Upper lobe of left lung (tissue), 6 donors: ENCODE measurements at regions not wholly inside any gene's neighbourhood (a gene's known extent, or its start where the extent isn't known, plus 50 kb on each side); places are given as distances from the start of the nearest gene placed in this dataset.

Experiments
- ATAC-seq, 2 donors: fragments of 200-7000 bp; cut with Tn5 transposase; one replicate each; pipeline ENCODE4 v1.9.1; 2022; ENCODE audit warnings: mild to moderate bottlenecking in 2 of 2, moderate library complexity in 2 of 2; ENCODE audit not compliant: low FRiP score in 2 of 2
- DNase-seq, 2 donors: peaks; one replicate each; pipeline ENCODE4 v3.0.0-alpha.2; 2019 to 2020
- H3K27ac ChIP-seq, 4 donors: fragments of 200-600 bp; sonication (generic); one replicate each; pipeline ENCODE4 v1.5.1; 2016 to 2019
- H3K27me3 ChIP-seq, 4 donors: fragments of 200-600 bp; sonication (generic); one replicate each; pipeline ENCODE4 v1.5.1; 2017 to 2019
- H3K36me3 ChIP-seq, 4 donors: fragments of 200-600 bp; sonication (generic); one replicate each; pipeline ENCODE4 v1.5.1; 2016 to 2019
- H3K4me1 ChIP-seq, 4 donors: fragments of 200-600 bp; sonication (generic); one replicate each; pipeline ENCODE4 v1.5.1; 2018 to 2019
- H3K4me3 ChIP-seq, 4 donors: fragments of 200-600 bp; sonication (generic); one replicate each; pipeline ENCODE4 v1.5.1; 2017 to 2019; ENCODE audit warnings: mild to moderate bottlenecking in 2 of 4, moderate library complexity in 1 of 4
- H3K9me3 ChIP-seq, 4 donors: fragments of 200-600 bp; sonication (generic); one replicate each; pipeline ENCODE4 v1.5.1; 2018 to 2019
- EP300 ChIP-seq, 4 donors: sonication (generic); formaldehyde crosslinking; IDR thresholded peaks; one replicate each; pipeline ENCODE4 v1.5.1; 2017; ENCODE audit warnings: antibody characterized with exemption in 4 of 4, control low read depth in 2 of 4
- POLR2A ChIP-seq, 4 donors: fragments of 450-650 bp; IDR thresholded peaks; one replicate each; pipeline ENCODE4 v1.5.1; 2016 to 2017; ENCODE audit warnings: antibody characterized with exemption in 4 of 4, mild to moderate bottlenecking in 2 of 4
- POLR2AphosphoS5 ChIP-seq, 2 donors: sonication (generic); formaldehyde crosslinking; IDR thresholded peaks; one replicate each; pipeline ENCODE4 v1.5.1; 2017; ENCODE audit warnings: antibody characterized with exemption in 2 of 2
- WGBS, 2 donors: methylation state at CpG; one replicate each; pipeline ENCODE4 v1.1.5; 2017 to 2018; 5-methylcytosine and 5-hydroxymethylcytosine counted together
- TF ChIP-seq, protein P1 (sequence below), 6 experiments: fragments of 450-650 bp in 4 of 6; fragments of 200-600 bp in 2 of 6; sonication (generic) in 2 of 6; IDR thresholded peaks; one replicate each; pipeline ENCODE4 v1.5.1; 2016 to 2019; ENCODE audit warnings: antibody characterized with exemption in 6 of 6
- donor health status: DM: no; HTN: no; CAD: no; lungs with moderate emphysema.
- donor health status: DM: no; HTN: yes; CAD: no; lungs with severe emphysema.

DNA sequence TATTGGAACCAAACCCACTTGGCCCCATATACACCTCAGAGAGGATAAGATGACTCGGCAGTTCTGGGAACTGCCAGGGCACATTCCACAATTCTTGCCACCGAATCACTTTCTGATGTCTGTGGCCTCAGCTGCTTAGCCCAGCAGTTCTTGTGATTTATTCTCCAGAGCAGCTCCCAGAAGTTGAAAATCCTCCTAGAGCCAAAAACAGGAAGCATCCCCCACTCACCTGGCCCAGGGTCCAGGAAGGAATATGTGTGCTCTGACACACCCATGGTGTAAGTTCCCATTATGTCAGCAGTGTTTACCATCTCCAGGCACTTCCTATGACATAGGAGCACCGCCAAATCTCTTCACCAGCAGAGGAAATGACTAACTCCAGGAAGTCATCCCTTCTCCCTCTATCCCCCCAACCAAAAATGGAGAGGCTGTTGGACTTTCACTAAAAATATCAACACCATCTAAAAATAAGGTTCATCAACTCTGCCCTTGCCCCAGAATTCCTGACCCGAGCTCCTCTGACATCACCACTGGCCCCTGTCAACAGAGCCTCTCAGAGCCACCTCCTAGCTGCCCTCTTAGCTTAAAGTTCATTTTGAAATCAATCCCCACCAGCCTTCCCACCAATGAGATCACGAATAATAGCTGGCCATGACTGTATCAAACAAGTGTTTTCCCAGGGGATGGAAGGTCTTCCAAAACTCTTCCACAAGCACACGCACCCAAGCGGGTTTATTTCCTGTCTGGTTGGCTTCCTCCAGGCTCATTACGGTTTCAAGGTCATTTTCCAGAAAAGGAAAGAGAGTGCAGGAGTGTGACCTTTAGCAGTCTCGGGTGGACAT is 223.1 kb upstream of the PARD3B start:
- peak in 2 of 4 donors; percentile 22 to 25 for TF ChIP-seq EP300 (IDR thresholded peaks at IDR 0.05)
- TF ChIP-seq POLR2A (IDR thresholded peaks at IDR 0.05), result no peak
- peak in 1 of 2 donors; percentile 30 for TF ChIP-seq POLR2AphosphoS5 (IDR thresholded peaks at IDR 0.05)
- TF ChIP-seq, protein P1, sequence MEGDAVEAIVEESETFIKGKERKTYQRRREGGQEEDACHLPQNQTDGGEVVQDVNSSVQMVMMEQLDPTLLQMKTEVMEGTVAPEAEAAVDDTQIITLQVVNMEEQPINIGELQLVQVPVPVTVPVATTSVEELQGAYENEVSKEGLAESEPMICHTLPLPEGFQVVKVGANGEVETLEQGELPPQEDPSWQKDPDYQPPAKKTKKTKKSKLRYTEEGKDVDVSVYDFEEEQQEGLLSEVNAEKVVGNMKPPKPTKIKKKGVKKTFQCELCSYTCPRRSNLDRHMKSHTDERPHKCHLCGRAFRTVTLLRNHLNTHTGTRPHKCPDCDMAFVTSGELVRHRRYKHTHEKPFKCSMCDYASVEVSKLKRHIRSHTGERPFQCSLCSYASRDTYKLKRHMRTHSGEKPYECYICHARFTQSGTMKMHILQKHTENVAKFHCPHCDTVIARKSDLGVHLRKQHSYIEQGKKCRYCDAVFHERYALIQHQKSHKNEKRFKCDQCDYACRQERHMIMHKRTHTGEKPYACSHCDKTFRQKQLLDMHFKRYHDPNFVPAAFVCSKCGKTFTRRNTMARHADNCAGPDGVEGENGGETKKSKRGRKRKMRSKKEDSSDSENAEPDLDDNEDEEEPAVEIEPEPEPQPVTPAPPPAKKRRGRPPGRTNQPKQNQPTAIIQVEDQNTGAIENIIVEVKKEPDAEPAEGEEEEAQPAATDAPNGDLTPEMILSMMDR (IDR thresholded peaks at IDR 0.05), result no peak
- ATAC-seq (peak in 1 of 2 donors; percentile 16), DNase-seq (no peak)
- Histone ChIP-seq H3K9me3 (no peaks in the 10 kb centered on the region), H3K36me3 (no peaks in the 10 kb centered on the region), H3K4me1 (peaks cover 0 to 10% (median 7%) of the 10 kb centered on the region in 4 donors), H3K27me3 (no peaks in the 10 kb centered on the region), H3K4me3 (no peak overlapping the region), H3K27ac (peak overlapping the region in 1 of 4 donors; percentile 22)
- WGBS, 2 donors, result 54 to 59% methylated on average over 9 of the region's 9 CpGs

DNA sequence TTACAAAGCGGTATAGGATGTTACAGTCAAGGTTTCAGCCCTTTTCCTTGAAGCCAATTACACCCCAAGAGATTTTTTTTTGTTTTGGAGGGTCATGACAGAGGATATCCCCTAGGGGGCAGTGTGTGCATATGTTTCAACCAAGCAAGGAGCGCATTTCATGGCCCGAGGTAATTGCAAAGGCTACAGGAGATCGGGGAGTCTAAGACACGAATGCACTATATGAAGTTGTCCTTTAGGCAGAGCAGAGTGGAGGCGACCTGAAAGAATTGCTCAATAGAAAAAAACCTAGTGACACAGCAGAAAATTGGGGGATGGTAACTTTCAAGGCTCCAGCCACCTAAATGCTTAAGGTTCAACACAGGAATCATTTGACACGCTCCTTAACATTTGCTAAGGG is 219.8 kb upstream of the PARD3B start:
- TF ChIP-seq POLR2AphosphoS5 (IDR thresholded peaks at IDR 0.05), result no peak
- TF ChIP-seq, protein P1 (IDR thresholded peaks at IDR 0.05), result peak; percentile 67 to 92 (median 85)
- TF ChIP-seq EP300 (IDR thresholded peaks at IDR 0.05), result no peak
- no peak for TF ChIP-seq POLR2A (IDR thresholded peaks at IDR 0.05)
- Histone ChIP-seq H3K4me1 (peaks cover 0 to 10% (median 7%) of the 10 kb centered on the region in 4 donors), H3K4me3 (no peak overlapping the region), H3K9me3 (no peaks in the 10 kb centered on the region), H3K36me3 (no peaks in the 10 kb centered on the region), H3K27ac (no peak overlapping the region), H3K27me3 (no peaks in the 10 kb centered on the region)
- ATAC-seq (peak; percentile 84 to 89), DNase-seq (peak in 1 of 2 donors; percentile 69)
- WGBS, 2 donors, result 17 to 18% methylated on average over 7 of the region's 7 CpGs

DNA sequence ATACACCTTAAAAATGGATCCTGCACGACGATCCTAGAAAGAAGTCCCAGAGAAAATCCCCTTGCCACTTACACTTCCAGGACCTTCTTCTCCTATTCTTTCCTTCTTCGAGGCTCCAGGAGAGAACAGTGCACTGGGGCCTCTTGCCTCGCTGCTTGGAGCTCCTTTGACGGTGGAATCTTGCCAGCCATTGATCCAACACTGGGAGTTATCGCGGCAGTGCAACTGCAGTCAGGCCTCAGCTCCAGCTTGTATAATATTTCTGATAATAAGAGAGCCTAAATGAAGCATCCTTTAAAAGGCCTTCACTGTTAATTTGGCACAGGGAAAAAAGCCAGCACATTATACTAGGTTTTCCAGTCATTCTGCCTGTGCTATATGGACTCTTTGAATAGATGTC is 216.9 kb upstream of the PARD3B start:
- DNase-seq (no peak), ATAC-seq (no peak)
- H3K27me3 ChIP-seq, result no peaks in the 10 kb centered on the region
- H3K4me3 ChIP-seq, result no peak overlapping the region
- WGBS, 2 donors, result 93% methylated on average over 7 of the region's 7 CpGs
- no peak for TF ChIP-seq EP300 (IDR thresholded peaks at IDR 0.05)
- TF ChIP-seq POLR2A (IDR thresholded peaks at IDR 0.05), result no peak
- TF ChIP-seq, protein P1 (IDR thresholded peaks at IDR 0.05), result no peak
- no peak for TF ChIP-seq POLR2AphosphoS5 (IDR thresholded peaks at IDR 0.05)
- H3K27ac ChIP-seq, result no peak overlapping the region
- H3K9me3 ChIP-seq, result no peaks in the 10 kb centered on the region
- peaks cover 0 to 5% (median 2%) of the 10 kb centered on the region in 4 donors for H3K4me1 ChIP-seq
- H3K36me3 ChIP-seq, result no peaks in the 10 kb centered on the region

DNA sequence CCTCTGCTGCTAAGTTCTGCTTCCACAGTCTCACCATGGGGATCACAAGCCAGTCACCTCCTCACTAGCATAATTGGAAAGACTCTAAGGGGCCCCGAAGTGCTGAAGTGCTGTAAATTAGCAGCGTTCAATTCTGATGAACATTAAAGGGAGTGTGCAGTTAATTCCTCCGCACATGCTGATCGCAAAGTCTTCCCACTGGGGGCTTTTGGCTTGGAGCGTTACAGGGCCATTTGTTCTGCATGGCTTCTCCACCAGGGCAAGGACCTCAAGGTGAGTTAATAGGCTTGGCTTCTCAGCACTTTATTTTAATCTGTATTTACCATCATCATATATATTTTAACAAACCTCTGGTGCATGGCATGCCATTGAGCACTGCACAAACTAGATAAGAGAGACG is 216.3 kb upstream of the PARD3B start:
- H3K9me3 ChIP-seq, result no peaks in the 10 kb centered on the region
- ATAC-seq, result no peak
- H3K4me1 ChIP-seq, result peaks cover 0 to 5% (median 2%) of the 10 kb centered on the region in 4 donors
- 92 to 93% methylated on average over 6 of the region's 6 CpGs for WGBS, 2 donors
- H3K27ac ChIP-seq, result no peak overlapping the region
- TF ChIP-seq POLR2A (IDR thresholded peaks at IDR 0.05) (no peak), EP300 (IDR thresholded peaks at IDR 0.05) (no peak), POLR2AphosphoS5 (IDR thresholded peaks at IDR 0.05) (no peak)
- TF ChIP-seq, protein P1 (IDR thresholded peaks at IDR 0.05), result no peak
- no peak overlapping the region for H3K4me3 ChIP-seq
- DNase-seq, result no peak
- no peaks in the 10 kb centered on the region for H3K27me3 ChIP-seq
- H3K36me3 ChIP-seq, result no peaks in the 10 kb centered on the region
